ENCODE measurements at regions not wholly inside any gene's neighbourhood (a gene's known extent, or its start where the extent isn't known, plus 50 kb on each side); places are given as distances from the start of the nearest gene placed in this dataset.
"Not testable (repeated sequence)": the region's sequence is repeated elsewhere in the genome, so short reads cannot be mapped to it uniquely, and the experiment has no call there.

GRCh38 chr10:63825766-63826165 is 304.6 kb downstream of the REEP3 start:
- DNase-seq (ENCODE audit: low read depth), result no peak
- no peak for TF ChIP-seq CTCF (IDR thresholded peaks at IDR 0.05; ENCODE audit: low read depth, low read length, missing control alignments)
- no peak overlapping the region for H3K4me3 ChIP-seq (ENCODE audit: low read depth, low read length)

DNA sequence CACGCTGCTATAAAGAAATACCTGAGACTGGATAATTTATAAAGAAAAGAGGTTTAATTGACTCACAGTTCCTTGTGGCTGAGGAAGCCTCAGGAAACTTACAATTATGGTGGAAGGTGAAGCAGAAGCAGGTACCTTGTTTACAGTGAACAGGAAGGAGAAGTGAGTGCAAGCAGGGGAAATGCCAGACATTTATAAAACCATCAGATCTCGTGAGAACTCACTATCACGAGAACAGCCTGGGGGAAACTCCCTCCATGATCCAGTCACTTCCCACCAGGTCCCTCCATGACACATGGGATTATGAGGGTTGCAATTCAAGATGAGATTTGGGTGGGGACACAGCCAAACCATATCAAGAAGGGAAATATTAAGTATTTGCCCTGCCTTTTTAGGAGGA is 305.8 kb downstream of the REEP3 start:
- not testable (repeated sequence) for DNase-seq (ENCODE audit: low read depth); H3K4me3 ChIP-seq (ENCODE audit: low read depth, low read length)

DNA sequence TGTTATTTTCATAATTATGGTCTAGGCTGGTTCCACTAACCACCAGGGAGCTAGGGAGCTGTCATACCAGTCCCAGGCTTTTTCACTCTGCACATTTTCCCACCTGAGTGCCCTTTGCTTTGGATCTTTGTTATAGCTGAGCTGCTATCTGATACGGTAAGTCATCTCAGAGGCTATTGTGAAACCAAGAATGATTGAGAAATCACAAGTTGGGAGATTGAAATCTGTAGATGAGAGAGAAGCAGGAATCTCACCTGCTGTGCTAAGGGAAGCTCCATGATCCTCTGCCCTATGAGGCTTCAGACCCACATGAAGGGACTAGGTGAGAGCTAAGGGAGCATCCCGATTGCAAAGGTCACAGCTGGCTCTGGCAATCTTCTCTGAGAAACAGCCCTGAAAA is 307.8 kb downstream of the REEP3 start:
- no peak for DNase-seq (ENCODE audit: low read depth)
- TF ChIP-seq CTCF (IDR thresholded peaks at IDR 0.05; ENCODE audit: low read depth, low read length, missing control alignments), result no peak
- no peak overlapping the region for H3K4me3 ChIP-seq (ENCODE audit: low read depth, low read length)

DNA sequence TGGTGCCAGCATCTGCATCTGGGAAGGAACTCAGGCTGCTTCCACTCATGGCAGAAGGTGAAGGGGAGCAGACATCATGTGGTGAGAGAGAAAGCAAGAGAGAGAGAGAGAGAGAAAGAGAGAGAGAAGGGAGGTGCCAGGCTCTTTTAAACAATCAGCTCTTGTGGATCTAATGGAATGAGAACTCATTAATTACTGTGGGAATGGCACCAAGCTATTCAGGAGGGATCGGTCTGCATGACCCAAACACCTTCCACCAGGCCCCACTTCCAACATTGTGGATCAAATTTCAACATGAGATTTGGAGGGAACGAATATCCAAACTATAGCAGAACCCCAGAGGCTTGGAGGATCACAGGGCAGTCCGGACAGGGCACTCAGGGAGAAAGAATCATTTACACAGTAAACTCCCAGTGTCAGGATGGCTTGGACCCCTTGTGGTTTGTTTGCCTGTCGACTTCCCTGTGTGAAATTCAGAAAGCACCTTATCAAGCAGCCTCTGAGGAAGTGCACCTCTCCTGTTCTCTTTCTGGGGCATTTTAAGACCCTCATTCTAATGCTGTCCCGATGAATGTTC is 308.5 kb downstream of the REEP3 start:
- DNase-seq (ENCODE audit: low read depth), result no peak
- no peak overlapping the region for H3K4me3 ChIP-seq (ENCODE audit: low read depth, low read length)
- TF ChIP-seq CTCF (IDR thresholded peaks at IDR 0.05; ENCODE audit: low read depth, low read length, missing control alignments), result no peak

GRCh38 chr10:63832686-63833085 is 311.5 kb downstream of the REEP3 start:
- DNase-seq (ENCODE audit: low read depth), result no peak
- H3K4me3 ChIP-seq (ENCODE audit: low read depth, low read length), result no peak overlapping the region
- TF ChIP-seq CTCF (IDR thresholded peaks at IDR 0.05; ENCODE audit: low read depth, low read length, missing control alignments), result no peak

- H3K4me3 ChIP-seq (ENCODE audit: low read depth, low read length), result no peak overlapping the region
- no peak for DNase-seq (ENCODE audit: low read depth)
- no peak for TF ChIP-seq CTCF (IDR thresholded peaks at IDR 0.05; ENCODE audit: low read depth, low read length, missing control alignments)
Measured at GRCh38 chr10:63833411-63834060, 312.3 kb downstream of the REEP3 start.

- DNase-seq (ENCODE audit: low read depth), result no peak
- H3K4me3 ChIP-seq (ENCODE audit: low read depth, low read length), result no peak overlapping the region
- TF ChIP-seq CTCF (IDR thresholded peaks at IDR 0.05; ENCODE audit: low read depth, low read length, missing control alignments), result no peak
Measured at GRCh38 chr10:63836666-63837442, 315.7 kb downstream of the REEP3 start.

Measured in GM12864 (cell line).